MCF 10A (cell line): ENCODE measurements at regions not wholly inside any gene's neighbourhood (a gene's known extent, or its start where the extent isn't known, plus 50 kb on each side); places are given as distances from the start of the nearest gene placed in this dataset.

ENCODE experiments used
- BruUV-seq: library from RNA; stranded (reverse); fragments of 400-500 nt; replicated peaks from 2 replicates; lab custom pipeline; 2021; lab: Mats Ljungman, UMichigan
- CTCF ChIA-PET: fragments of 300-600 bp; sonication (Branson Sonifier 250); formaldehyde crosslinking; extraction: SDS; loops from one replicate; lab custom pipeline; 2021; ENCODE audit warnings: antibody characterized with exemption, inconsistent platforms; lab: Yijun Ruan, JAX
- POLR2A ChIA-PET: fragments of 300-600, 350-650 bp; sonication (Branson Sonifier 250); formaldehyde crosslinking; extraction: SDS; loops from one replicate; lab custom pipeline; 2020; ENCODE audit warnings: antibody characterized with exemption, inconsistent platforms; lab: Yijun Ruan, JAX
- DNase-seq: peaks from one replicate; pipeline ENCODE4 v3.0.0-alpha.2; 2018; ENCODE audit not compliant: unreplicated experiment
- H3K27ac Mint-ChIP-seq: one replicate; pipeline ENCODE4 v1.8.0; 2022; ENCODE audit warnings: mild to moderate bottlenecking, low read depth, mixed read lengths; ENCODE audit not compliant: unreplicated experiment
- H3K27me3 Mint-ChIP-seq: one replicate; pipeline ENCODE4 v1.8.0; 2022; ENCODE audit warnings: mixed read lengths; ENCODE audit not compliant: insufficient read depth, unreplicated experiment
- H3K36me3 Mint-ChIP-seq: one replicate; pipeline ENCODE4 v1.8.0; 2022; ENCODE audit warnings: mild to moderate bottlenecking, moderate library complexity, mixed read lengths; ENCODE audit not compliant: insufficient read depth, unreplicated experiment
- H3K4me1 Mint-ChIP-seq: one replicate; pipeline ENCODE4 v1.8.0; 2022; ENCODE audit warnings: mixed read lengths; ENCODE audit not compliant: insufficient read depth, unreplicated experiment
- H3K4me3 Mint-ChIP-seq: one replicate; pipeline ENCODE4 v1.8.0; 2022; ENCODE audit warnings: mild to moderate bottlenecking, moderate library complexity, mixed read lengths; ENCODE audit not compliant: unreplicated experiment
- H3K9me3 Mint-ChIP-seq: one replicate; pipeline ENCODE4 v1.8.0; 2022; ENCODE audit warnings: mixed read lengths; ENCODE audit not compliant: unreplicated experiment
- CTCF ChIP-seq: fragments of 200-600 bp; IDR thresholded peaks from one replicate; pipeline ENCODE4 v1.8.0; 2022; ENCODE audit warnings: antibody characterized with exemption, mild to moderate bottlenecking; ENCODE audit not compliant: unreplicated experiment
- intact Hi-C: fragments of 100-400 bp; cut with micrococcal nuclease; formaldehyde crosslinking; loops from 2 replicates; pipeline ENCODE4 v1.14.1; 2022

DNA sequence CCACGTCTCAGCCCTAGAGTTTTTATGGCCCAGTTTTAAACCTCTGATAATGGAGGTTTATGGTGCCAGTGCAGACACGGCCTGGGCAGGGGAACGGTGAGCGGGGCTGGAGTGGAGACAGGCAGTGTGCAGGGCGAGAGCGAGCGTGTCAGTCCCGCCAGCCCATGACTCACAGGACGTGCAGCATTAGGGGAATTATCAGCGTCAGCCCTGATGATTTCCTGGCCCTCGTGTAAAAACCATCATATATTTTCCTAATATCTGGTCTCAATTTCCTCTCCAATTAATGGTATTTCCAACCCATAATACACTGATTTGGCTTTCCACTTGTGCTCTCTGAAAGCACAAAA is 104.6 kb upstream of the VSTM2B start:
- no peaks in the 10 kb centered on the region for H3K36me3 Mint-ChIP-seq
- intact Hi-C loops: no loop called here
- no peak for TF ChIP-seq CTCF
- H3K27ac Mint-ChIP-seq: no peak overlapping the region
- H3K9me3 Mint-ChIP-seq: peaks cover 49% of the 10 kb centered on the region
- ChIA-PET CTCF (no interaction called here), POLR2A (no interaction called here)
- H3K4me1 Mint-ChIP-seq: no peaks in the 10 kb centered on the region
- no TSS peak for BruUV-seq
- no peak for DNase-seq
- no peaks in the 10 kb centered on the region for H3K27me3 Mint-ChIP-seq
- no peak overlapping the region for H3K4me3 Mint-ChIP-seq

DNA sequence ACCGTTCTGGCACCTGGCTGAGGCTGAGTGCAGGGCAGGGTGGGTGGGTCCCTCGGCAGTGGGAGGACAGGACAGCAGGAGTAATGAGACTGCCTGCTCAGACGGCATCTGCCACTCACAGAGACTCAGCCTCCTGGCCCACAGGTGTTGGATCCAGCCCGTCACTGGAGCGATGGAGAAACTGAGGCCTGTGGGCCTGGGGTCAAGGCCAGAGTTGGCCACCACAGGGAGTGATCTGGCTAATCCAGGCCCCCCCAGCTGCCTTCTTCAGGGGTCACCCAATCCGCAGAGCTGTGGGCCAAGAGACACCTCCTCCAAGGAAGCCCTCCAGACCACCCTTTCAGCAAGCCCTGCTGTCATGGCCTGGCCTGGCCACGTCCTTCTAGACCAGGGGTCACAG is 103.7 kb upstream of the VSTM2B start:
- Mint-ChIP-seq H3K27me3 (no peaks in the 10 kb centered on the region), H3K27ac (no peak overlapping the region), H3K9me3 (peaks cover 49% of the 10 kb centered on the region), H3K4me1 (no peaks in the 10 kb centered on the region), H3K4me3 (no peak overlapping the region), H3K36me3 (no peaks in the 10 kb centered on the region)
- CTCF ChIA-PET: no interaction called here
- TF ChIP-seq CTCF: no peak
- no TSS peak for BruUV-seq
- DNase-seq: no peak
- POLR2A ChIA-PET: no interaction called here
- intact Hi-C loops: no loop called here

GRCh38 chr19:29422486-29423085 is 103.2 kb upstream of the VSTM2B start:
- no TSS peak for BruUV-seq
- no peak for TF ChIP-seq CTCF

GRCh38 chr19:29428071-29428470 is 97.7 kb upstream of the VSTM2B start:
- Mint-ChIP-seq H3K4me1 (no peaks in the 10 kb centered on the region), H3K9me3 (peaks cover 52% of the 10 kb centered on the region), H3K27ac (no peak overlapping the region), H3K27me3 (no peaks in the 10 kb centered on the region), H3K36me3 (no peaks in the 10 kb centered on the region), H3K4me3 (no peak overlapping the region)
- ChIA-PET POLR2A (no interaction called here), CTCF (no interaction called here)
- intact Hi-C loops: no loop called here
- no TSS peak for BruUV-seq
- DNase-seq: no peak
- no peak for TF ChIP-seq CTCF

More at GRCh38 chr19:29422486-29423085, 103.2 kb upstream of the VSTM2B start:
- DNase-seq: no peak
- Mint-ChIP-seq H3K27me3 (no peaks in the 10 kb centered on the region), H3K9me3 (peaks cover 47% of the 10 kb centered on the region), H3K4me1 (no peaks in the 10 kb centered on the region), H3K36me3 (no peaks in the 10 kb centered on the region), H3K4me3 (no peak overlapping the region), H3K27ac (no peak overlapping the region)
- POLR2A ChIA-PET: no interaction called here
- intact Hi-C loops: no loop called here
- CTCF ChIA-PET: no interaction called here
